ENCODE measurements at regions not wholly inside any gene's neighbourhood (a gene's known extent, or its start where the extent isn't known, plus 50 kb on each side); places are given as distances from the start of the nearest gene placed in this dataset.

DNA sequence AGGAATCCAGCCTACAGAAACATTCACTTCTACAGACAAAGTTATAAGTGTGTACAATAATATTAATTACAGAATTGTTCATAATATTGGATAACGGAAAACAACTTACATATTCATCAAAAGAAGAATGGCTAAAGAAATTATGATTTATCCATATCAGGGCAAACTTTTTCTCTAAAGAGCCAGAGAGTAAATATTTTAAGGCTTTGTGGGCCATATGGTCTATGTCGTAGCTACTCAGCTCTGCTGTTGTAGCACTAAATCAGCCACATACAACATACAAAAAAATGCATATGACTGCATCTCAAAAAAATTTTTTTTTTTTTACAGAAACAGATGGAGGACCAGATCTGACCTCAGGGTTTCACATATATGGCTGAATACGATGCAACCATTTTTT lies 96.7 kb upstream of the GALNT18 start:
- no peak for TF ChIP-seq POLR2AphosphoS5 (IDR thresholded peaks at IDR 0.05; ENCODE audit: low read depth)
- TF ChIP-seq, protein P1, sequence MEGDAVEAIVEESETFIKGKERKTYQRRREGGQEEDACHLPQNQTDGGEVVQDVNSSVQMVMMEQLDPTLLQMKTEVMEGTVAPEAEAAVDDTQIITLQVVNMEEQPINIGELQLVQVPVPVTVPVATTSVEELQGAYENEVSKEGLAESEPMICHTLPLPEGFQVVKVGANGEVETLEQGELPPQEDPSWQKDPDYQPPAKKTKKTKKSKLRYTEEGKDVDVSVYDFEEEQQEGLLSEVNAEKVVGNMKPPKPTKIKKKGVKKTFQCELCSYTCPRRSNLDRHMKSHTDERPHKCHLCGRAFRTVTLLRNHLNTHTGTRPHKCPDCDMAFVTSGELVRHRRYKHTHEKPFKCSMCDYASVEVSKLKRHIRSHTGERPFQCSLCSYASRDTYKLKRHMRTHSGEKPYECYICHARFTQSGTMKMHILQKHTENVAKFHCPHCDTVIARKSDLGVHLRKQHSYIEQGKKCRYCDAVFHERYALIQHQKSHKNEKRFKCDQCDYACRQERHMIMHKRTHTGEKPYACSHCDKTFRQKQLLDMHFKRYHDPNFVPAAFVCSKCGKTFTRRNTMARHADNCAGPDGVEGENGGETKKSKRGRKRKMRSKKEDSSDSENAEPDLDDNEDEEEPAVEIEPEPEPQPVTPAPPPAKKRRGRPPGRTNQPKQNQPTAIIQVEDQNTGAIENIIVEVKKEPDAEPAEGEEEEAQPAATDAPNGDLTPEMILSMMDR (conservative IDR thresholded peaks at IDR 0.05; ENCODE audit: low read depth in 2 of 2): no peak
- TF ChIP-seq CREB1 (CRISPR knock-in tag; IDR thresholded peaks at IDR 0.05; ENCODE audit: low read depth): no peak
- no peak for TF ChIP-seq JUNB (IDR thresholded peaks at IDR 0.05; ENCODE audit: unreplicated experiment)
- TF ChIP-seq ZNF331 (CRISPR knock-in tag; IDR thresholded peaks at IDR 0.05; ENCODE audit: low read depth): no peak
- TF ChIP-seq EZH2 (IDR thresholded peaks at IDR 0.05; ENCODE audit: low read depth, unreplicated experiment): no peak
- no peak for TF ChIP-seq NANOG (IDR thresholded peaks at IDR 0.05; ENCODE audit: borderline replicate concordance)
- TF ChIP-seq, protein P2, sequence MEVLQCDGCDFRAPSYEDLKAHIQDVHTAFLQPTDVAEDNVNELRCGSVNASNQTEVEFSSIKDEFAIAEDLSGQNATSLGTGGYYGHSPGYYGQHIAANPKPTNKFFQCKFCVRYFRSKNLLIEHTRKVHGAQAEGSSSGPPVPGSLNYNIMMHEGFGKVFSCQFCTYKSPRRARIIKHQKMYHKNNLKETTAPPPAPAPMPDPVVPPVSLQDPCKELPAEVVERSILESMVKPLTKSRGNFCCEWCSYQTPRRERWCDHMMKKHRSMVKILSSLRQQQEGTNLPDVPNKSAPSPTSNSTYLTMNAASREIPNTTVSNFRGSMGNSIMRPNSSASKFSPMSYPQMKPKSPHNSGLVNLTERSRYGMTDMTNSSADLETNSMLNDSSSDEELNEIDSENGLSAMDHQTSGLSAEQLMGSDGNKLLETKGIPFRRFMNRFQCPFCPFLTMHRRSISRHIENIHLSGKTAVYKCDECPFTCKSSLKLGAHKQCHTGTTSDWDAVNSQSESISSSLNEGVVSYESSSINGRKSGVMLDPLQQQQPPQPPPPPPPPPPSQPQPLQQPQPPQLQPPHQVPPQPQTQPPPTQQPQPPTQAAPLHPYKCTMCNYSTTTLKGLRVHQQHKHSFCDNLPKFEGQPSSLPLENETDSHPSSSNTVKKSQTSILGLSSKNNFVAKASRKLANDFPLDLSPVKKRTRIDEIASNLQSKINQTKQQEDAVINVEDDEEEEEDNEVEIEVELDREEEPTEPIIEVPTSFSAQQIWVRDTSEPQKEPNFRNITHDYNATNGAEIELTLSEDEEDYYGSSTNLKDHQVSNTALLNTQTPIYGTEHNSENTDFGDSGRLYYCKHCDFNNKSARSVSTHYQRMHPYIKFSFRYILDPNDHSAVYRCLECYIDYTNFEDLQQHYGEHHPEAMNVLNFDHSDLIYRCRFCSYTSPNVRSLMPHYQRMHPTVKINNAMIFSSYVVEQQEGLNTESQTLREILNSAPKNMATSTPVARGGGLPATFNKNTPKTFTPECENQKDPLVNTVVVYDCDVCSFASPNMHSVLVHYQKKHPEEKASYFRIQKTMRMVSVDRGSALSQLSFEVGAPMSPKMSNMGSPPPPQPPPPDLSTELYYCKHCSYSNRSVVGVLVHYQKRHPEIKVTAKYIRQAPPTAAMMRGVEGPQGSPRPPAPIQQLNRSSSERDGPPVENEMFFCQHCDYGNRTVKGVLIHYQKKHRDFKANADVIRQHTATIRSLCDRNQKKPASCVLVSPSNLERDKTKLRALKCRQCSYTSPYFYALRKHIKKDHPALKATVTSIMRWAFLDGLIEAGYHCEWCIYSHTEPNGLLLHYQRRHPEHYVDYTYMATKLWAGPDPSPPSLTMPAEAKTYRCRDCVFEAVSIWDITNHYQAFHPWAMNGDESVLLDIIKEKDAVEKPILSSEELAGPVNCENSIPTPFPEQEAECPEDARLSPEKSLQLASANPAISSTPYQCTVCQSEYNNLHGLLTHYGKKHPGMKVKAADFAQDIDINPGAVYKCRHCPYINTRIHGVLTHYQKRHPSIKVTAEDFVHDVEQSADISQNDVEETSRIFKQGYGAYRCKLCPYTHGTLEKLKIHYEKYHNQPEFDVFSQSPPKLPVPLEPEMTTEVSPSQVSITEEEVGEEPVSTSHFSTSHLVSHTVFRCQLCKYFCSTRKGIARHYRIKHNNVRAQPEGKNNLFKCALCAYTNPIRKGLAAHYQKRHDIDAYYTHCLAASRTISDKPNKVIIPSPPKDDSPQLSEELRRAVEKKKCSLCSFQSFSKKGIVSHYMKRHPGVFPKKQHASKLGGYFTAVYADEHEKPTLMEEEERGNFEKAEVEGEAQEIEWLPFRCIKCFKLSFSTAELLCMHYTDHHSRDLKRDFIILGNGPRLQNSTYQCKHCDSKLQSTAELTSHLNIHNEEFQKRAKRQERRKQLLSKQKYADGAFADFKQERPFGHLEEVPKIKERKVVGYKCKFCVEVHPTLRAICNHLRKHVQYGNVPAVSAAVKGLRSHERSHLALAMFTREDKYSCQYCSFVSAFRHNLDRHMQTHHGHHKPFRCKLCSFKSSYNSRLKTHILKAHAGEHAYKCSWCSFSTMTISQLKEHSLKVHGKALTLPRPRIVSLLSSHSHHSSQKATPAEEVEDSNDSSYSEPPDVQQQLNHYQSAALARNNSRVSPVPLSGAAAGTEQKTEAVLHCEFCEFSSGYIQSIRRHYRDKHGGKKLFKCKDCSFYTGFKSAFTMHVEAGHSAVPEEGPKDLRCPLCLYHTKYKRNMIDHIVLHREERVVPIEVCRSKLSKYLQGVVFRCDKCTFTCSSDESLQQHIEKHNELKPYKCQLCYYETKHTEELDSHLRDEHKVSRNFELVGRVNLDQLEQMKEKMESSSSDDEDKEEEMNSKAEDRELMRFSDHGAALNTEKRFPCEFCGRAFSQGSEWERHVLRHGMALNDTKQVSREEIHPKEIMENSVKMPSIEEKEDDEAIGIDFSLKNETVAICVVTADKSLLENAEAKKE (CRISPR knock-in tag; IDR thresholded peaks at IDR 0.05): no peak
- TF ChIP-seq, protein P3, sequence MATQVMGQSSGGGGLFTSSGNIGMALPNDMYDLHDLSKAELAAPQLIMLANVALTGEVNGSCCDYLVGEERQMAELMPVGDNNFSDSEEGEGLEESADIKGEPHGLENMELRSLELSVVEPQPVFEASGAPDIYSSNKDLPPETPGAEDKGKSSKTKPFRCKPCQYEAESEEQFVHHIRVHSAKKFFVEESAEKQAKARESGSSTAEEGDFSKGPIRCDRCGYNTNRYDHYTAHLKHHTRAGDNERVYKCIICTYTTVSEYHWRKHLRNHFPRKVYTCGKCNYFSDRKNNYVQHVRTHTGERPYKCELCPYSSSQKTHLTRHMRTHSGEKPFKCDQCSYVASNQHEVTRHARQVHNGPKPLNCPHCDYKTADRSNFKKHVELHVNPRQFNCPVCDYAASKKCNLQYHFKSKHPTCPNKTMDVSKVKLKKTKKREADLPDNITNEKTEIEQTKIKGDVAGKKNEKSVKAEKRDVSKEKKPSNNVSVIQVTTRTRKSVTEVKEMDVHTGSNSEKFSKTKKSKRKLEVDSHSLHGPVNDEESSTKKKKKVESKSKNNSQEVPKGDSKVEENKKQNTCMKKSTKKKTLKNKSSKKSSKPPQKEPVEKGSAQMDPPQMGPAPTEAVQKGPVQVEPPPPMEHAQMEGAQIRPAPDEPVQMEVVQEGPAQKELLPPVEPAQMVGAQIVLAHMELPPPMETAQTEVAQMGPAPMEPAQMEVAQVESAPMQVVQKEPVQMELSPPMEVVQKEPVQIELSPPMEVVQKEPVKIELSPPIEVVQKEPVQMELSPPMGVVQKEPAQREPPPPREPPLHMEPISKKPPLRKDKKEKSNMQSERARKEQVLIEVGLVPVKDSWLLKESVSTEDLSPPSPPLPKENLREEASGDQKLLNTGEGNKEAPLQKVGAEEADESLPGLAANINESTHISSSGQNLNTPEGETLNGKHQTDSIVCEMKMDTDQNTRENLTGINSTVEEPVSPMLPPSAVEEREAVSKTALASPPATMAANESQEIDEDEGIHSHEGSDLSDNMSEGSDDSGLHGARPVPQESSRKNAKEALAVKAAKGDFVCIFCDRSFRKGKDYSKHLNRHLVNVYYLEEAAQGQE (IDR thresholded peaks at IDR 0.05; ENCODE audit: unreplicated experiment): no peak
- TF ChIP-seq EZH2phosphoT487 (IDR thresholded peaks at IDR 0.05; ENCODE audit: unreplicated experiment): no peak
- TF ChIP-seq STAT1 (IDR thresholded peaks at IDR 0.05; ENCODE audit: unreplicated experiment): no peak
